NOMO-1 treated with DMSO at 0.1 percent for 48 hours (cell line): ENCODE measurements at regions not wholly inside any gene's neighbourhood (a gene's known extent, or its start where the extent isn't known, plus 50 kb on each side); places are given as distances from the start of the nearest gene placed in this dataset.

Experiments
- DNase-seq: peaks from one replicate; lab custom pipeline; 2025; ENCODE audit not compliant: unreplicated experiment; lab: John Stamatoyannopoulos, UW

- no peak for DNase-seq
These were observed 608.2 kb upstream of the ADGRL4 start for GRCh38 chr1:79614762-79615161.

- no peak for DNase-seq
These were observed 607.6 kb upstream of the ADGRL4 start for GRCh38 chr1:79614106-79614505.

GRCh38 chr1:79613046-79613445 is 606.5 kb upstream of the ADGRL4 start:
- DNase-seq: no peak

GRCh38 chr1:79604490-79605198 is 598.1 kb upstream of the ADGRL4 start:
- DNase-seq: no peak

- DNase-seq: no peak
These were observed 597.3 kb upstream of the ADGRL4 start for GRCh38 chr1:79603843-79604242.

- DNase-seq: no peak
These were observed 592.7 kb upstream of the ADGRL4 start for GRCh38 chr1:79599257-79599656.

- DNase-seq: no peak
These were observed 589.4 kb upstream of the ADGRL4 start for GRCh38 chr1:79595931-79596330.

- no peak for DNase-seq
These were observed 587.7 kb upstream of the ADGRL4 start for GRCh38 chr1:79594121-79594698.

- no peak for DNase-seq
These were observed 586.2 kb upstream of the ADGRL4 start for GRCh38 chr1:79592707-79593106.

GRCh38 chr1:79588719-79589118 is 582.2 kb upstream of the ADGRL4 start:
- DNase-seq: no peak

- no peak for DNase-seq
These were observed 580.7 kb upstream of the ADGRL4 start for GRCh38 chr1:79587229-79587628.

GRCh38 chr1:79585801-79586200 is 579.3 kb upstream of the ADGRL4 start:
- no peak for DNase-seq

GRCh38 chr1:79575424-79575823 is 568.9 kb upstream of the ADGRL4 start:
- DNase-seq: no peak

GRCh38 chr1:79568411-79568810 is 561.9 kb upstream of the ADGRL4 start:
- DNase-seq: no peak

GRCh38 chr1:79561521-79561978 is 555.0 kb upstream of the ADGRL4 start:
- DNase-seq: no peak

- DNase-seq: no peak
These were observed 549.7 kb upstream of the ADGRL4 start for GRCh38 chr1:79556189-79556588.

- DNase-seq: no peak
These were observed 548.2 kb upstream of the ADGRL4 start for GRCh38 chr1:79554688-79555087.

GRCh38 chr1:79551321-79551720 is 544.8 kb upstream of the ADGRL4 start:
- DNase-seq: no peak

- no peak for DNase-seq
These were observed 543.9 kb upstream of the ADGRL4 start for GRCh38 chr1:79550402-79550801.

- DNase-seq: no peak
These were observed 542.7 kb upstream of the ADGRL4 start for GRCh38 chr1:79549201-79549600.

GRCh38 chr1:79547514-79547913 is 541.0 kb upstream of the ADGRL4 start:
- DNase-seq: no peak

- DNase-seq: no peak
These were observed 536.9 kb upstream of the ADGRL4 start for GRCh38 chr1:79543394-79543793.

- DNase-seq: no peak
These were observed 532.5 kb upstream of the ADGRL4 start for GRCh38 chr1:79539001-79539400.
